NCI-H1694 treated with DMSO at 0.1 percent for 48 hours (cell line): ENCODE measurements at regions not wholly inside any gene's neighbourhood (a gene's known extent, or its start where the extent isn't known, plus 50 kb on each side); places are given as distances from the start of the nearest gene placed in this dataset.
"Not testable (repeated sequence)": the region's sequence is repeated elsewhere in the genome, so short reads cannot be mapped to it uniquely, and the experiment has no call there.

ENCODE experiments used
- DNase-seq: peaks from one replicate; lab custom pipeline; 2025; lab: John Stamatoyannopoulos, UW

- DNase-seq = no peak
Observed at GRCh38 chr6:12348530-12349511, 58.7 kb downstream of the EDN1 start.

DNA sequence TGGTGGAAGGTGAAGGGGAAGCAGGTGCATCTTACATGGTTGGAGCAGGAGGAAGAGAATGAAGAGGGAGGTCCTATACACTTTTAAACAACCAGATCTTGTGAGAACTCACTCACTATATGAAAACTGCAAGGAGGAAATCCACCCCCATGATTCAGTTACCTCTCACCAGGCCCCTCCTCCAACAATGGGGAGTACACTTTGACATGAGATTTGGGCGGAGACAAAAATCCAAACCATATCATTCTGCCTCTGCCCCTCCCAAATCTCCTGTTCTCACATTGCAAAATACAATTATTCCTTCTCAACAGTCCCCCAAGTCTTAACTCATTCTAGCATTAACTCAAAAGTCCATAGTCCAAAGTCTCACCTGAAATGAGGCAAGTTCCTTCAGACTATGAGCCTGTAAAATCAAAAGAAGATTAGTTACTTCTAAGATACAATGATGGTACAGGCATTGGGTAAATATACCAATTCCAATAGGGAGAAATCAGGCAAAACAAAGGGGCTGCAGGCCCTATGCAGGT is 60.5 kb downstream of the EDN1 start:
- no peak for DNase-seq

DNA sequence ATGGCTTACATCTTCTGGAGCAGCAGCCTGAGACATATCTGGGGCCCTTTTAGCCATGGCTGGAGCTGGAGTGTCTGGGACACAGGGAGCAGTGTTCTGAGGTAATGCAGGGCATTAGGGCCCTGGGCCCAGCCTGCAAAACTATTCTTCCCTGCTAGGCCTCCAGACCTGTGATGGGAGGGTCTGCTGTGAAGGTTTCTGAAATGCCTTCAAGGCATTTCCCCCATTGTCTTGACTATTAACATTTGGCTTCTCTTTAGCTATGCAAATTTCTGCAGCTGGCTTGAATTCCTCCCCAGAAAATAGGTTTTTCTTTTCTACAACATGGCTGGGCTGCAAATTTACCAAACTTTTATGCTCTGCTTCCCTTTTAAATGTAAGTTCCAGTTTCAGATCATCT is 61.5 kb downstream of the EDN1 start:
- DNase-seq = no peak

DNA sequence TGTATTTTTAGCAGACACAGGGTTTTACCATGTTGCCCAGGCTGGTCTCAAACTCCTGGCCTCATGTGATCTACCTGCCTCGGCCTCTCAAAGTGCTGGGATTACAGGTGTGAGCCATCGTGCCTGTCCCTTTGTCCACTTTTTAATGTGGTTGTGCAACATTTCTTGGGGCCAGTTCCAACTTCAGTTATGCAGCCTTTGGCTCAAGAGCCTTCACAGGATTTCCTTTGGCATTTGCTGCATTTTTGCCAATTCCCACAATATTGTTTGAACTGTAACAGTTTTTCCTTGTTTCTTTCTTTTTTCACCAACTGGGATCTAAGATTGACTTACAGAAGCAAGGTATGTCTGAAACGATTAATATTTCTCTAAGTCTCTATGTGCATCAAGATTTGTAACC is 63.6 kb downstream of the EDN1 start:
- no peak for DNase-seq

GRCh38 chr6:12354499-12354898 is 64.3 kb downstream of the EDN1 start:
- DNase-seq = no peak

GRCh38 chr6:12355354-12355753 is 65.2 kb downstream of the EDN1 start:
- DNase-seq = no peak

- DNase-seq = no peak
Observed at GRCh38 chr6:12356431-12356830, 66.3 kb downstream of the EDN1 start.

GRCh38 chr6:12356983-12357972 is 67.1 kb downstream of the EDN1 start:
- DNase-seq = no peak

DNA sequence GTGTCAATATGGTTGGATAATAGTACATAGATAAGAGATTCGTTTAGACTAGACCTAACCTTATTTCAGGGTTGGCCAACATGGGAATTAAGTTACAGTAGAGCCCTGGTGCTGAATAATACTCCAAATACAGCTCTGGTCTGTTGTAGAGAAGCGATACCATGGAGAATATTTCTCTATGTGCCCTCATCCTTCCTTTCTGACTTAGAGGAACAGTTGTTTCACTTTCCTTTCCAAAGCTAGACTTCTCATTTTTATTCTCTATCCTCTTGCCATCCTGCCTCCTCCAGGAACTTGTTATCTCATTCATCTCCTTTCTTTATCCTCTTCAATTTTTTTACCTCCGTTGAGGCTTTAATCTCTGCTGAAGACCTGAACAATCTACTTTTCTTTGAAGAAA is 68.9 kb downstream of the EDN1 start:
- DNase-seq = no peak

DNA sequence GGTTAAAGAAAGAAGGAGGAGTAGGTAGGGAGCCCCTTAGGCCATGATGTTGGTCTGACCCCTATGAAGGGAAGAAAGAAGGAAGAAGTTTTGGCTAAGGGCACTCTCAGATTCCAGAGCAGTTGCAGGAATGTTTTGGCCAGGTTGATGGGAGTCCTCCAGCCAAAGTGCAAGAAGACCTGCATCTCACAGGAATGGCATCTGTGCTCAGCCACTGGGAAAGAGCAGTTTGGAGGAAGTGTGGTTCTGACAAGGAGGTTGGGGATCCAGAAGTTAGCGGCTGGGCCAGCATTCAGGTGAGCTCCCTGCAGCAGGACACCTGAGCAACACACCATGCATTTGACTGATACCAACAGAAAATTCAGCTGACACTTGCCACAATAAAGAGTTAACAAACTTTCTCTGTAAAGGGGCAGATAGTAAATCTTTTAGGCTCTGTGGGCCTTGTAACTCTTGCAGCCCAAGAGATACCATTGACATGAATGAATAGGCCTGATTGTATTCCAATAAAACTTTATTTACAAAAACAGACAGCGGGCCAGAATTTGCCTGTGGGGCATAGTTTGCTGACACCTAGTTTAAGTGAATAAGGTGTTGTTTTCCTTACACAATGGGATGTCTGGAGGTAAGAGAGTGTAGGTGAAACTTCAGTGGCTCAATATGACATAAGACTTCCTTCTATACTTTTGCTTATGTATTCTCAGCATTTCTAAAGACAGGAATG is 71.0 kb downstream of the EDN1 start:
- DNase-seq = no peak

GRCh38 chr6:12363277-12363650 is 73.1 kb downstream of the EDN1 start:
- not testable (repeated sequence) for DNase-seq

GRCh38 chr6:12363651-12364381 is 73.7 kb downstream of the EDN1 start:
- DNase-seq = no peak

- no peak for DNase-seq
Observed at GRCh38 chr6:12364621-12365020, 74.5 kb downstream of the EDN1 start.

- no peak for DNase-seq
Observed at GRCh38 chr6:12366731-12367130, 76.6 kb downstream of the EDN1 start.

DNA sequence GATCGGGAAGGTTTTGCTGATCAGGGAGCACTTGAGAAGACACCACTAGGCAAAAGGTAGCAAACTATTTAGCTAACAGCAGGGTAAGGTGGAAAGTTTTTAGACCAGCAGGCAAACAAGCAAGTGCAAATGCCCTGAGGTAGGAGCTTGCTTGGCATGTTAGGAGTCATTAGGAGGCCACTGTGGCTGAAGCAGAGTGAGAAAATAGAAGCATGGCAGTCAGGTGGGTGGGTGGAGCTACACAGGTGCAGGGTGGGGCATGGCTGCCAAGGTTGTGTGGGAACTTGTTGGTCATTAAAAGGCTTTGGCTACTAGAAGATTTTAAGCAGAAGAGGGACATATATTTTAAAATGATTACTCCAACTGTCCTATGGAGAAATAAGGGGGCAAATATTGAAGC is 77.3 kb downstream of the EDN1 start:
- DNase-seq = no peak

GRCh38 chr6:12369355-12369754 is 79.2 kb downstream of the EDN1 start:
- no peak for DNase-seq

- no peak for DNase-seq
Observed at GRCh38 chr6:12369781-12370262, 79.7 kb downstream of the EDN1 start.

DNA sequence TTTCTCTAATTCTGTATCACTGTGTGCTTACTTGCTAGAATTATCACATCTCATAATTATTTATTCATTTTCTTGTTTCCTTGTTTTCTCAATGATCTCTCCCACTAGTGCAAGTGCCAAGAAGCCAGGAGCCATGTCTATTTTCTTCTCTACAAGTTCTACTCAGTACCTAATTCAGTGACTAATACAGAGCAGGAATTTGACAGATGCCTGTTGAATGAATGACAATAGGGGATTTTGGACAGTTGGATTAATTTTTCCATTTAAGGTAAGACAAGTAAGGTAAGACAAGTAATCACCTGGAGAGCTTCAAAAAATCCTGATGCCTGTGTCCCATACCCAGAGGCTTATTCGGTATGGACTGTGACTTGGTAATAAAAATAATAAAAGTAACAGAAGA is 81.0 kb downstream of the EDN1 start:
- no peak for DNase-seq

DNA sequence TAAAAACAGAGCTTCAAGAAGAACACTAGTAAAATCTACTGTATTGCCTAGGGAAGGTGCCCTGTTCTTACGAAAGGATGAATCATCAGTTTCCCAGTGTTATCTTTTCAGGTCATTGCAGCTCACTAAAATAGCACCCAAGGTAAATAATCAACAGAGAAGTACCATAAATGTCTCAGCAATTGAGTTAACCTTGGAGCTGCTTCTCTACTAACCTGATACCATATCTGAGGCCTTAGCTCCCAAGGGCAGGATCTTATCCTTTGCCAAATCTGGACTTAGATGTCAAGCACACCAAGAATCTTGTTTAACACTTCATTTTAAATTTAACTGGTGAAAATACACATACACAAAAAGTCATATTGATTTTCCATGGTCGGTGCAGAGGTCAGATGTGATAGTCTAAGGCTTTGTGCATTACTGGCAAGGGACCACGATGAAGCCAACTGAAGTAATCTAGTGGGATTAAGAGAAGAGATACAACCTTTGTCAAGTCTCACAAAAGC is 81.5 kb downstream of the EDN1 start:
- no peak for DNase-seq

- DNase-seq = no peak
Observed at GRCh38 chr6:12379181-12379580, 89.0 kb downstream of the EDN1 start.

DNA sequence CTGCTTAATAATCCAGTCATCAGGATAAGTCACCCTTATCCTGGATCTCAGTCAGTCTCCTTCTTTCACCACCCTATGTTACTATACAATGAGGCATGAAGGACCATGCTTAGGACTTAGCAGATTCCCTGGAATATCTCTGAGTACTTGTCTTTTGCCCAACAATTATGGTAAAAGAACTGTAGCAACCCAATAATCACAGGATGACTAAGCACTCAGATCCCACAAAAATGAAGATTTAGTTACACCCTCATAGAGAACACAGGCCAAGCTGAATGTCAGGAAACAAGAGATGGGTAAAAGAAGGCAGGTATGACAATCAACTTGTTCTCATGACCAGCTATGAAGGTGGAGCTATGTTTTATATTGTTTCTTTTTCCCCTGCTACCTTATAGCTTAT is 91.4 kb downstream of the EDN1 start:
- no peak for DNase-seq
